Upper lobe of right lung (tissue), 1 donor: ENCODE measurements at regions not wholly inside any gene's neighbourhood (a gene's known extent, or its start where the extent isn't known, plus 50 kb on each side); places are given as distances from the start of the nearest gene placed in this dataset.
A peak's percentile ranks its signal among the peaks of the same experiment; 100 is the strongest.

ENCODE experiments used
- ATAC-seq: fragments of 200-7000 bp; cut with Tn5 transposase; one replicate; pipeline ENCODE4 v1.9.1; 2020; ENCODE audit warnings: mild to moderate bottlenecking, moderate library complexity
- DNase-seq: peaks from one replicate; pipeline ENCODE4 v3.0.0-alpha.2; 2020
- H3K27ac ChIP-seq: fragments of 200-600 bp; one replicate; pipeline ENCODE4 v1.8.0; 2022
- H3K27me3 ChIP-seq: fragments of 200-600 bp; one replicate; pipeline ENCODE4 v1.8.0; 2022; ENCODE audit warnings: mild to moderate bottlenecking
- H3K36me3 ChIP-seq: fragments of 200-600 bp; one replicate; pipeline ENCODE4 v1.8.0; 2022
- H3K4me1 ChIP-seq: fragments of 200-600 bp; one replicate; pipeline ENCODE4 v1.8.0; 2022
- H3K4me3 ChIP-seq: fragments of 200-600 bp; one replicate; pipeline ENCODE4 v1.8.0; 2022; ENCODE audit warnings: mild to moderate bottlenecking
- H3K9me3 ChIP-seq: fragments of 200-600 bp; one replicate; pipeline ENCODE4 v1.8.0; 2022
- CTCF ChIP-seq: fragments of 200-600 bp; IDR thresholded peaks from one replicate; pipeline ENCODE4 v1.8.0; 2022; ENCODE audit warnings: antibody characterized with exemption
- intact Hi-C: fragments of 100-400 bp; cut with DNase I; formaldehyde crosslinking; loops from one replicate; pipeline ENCODE4 v1.11.0; 2022
- donor health status: DM: no; HTN: yes; CAD: no; lungs with severe emphysema.

GRCh38 chr3:117499189-117499870, 789.8 kb downstream of the TUSC7 start:
- intact Hi-C loops = no loop called here
- Histone ChIP-seq H3K27me3 (no peaks in the 10 kb centered on the region), H3K4me3 (no peak overlapping the region), H3K36me3 (no peaks in the 10 kb centered on the region), H3K27ac (no peak overlapping the region), H3K9me3 (no peaks in the 10 kb centered on the region), H3K4me1 (no peaks in the 10 kb centered on the region)
- DNase-seq (no peak), ATAC-seq (no peak)
- TF ChIP-seq CTCF = no peak

- no peaks in the 10 kb centered on the region for H3K9me3 ChIP-seq
- no peaks in the 10 kb centered on the region for H3K4me1 ChIP-seq
- no peaks in the 10 kb centered on the region for H3K27me3 ChIP-seq
- no peaks in the 10 kb centered on the region for H3K36me3 ChIP-seq
- DNase-seq = no peak
- H3K4me3 ChIP-seq = no peak overlapping the region
- H3K27ac ChIP-seq = no peak overlapping the region
- no peak for ATAC-seq
- TF ChIP-seq CTCF = no peak
- intact Hi-C loops = no loop called here
Measured at GRCh38 chr3:117507958-117508357, 798.4 kb downstream of the TUSC7 start.

- Histone ChIP-seq H3K4me3 (no peak overlapping the region), H3K4me1 (no peaks in the 10 kb centered on the region), H3K27me3 (no peaks in the 10 kb centered on the region), H3K36me3 (no peaks in the 10 kb centered on the region), H3K27ac (no peak overlapping the region), H3K9me3 (no peaks in the 10 kb centered on the region)
- no peak for TF ChIP-seq CTCF
- ATAC-seq (peak; percentile 68), DNase-seq (no peak)
- intact Hi-C loops = no loop called here
Measured at GRCh38 chr3:117509858-117510257, 800.3 kb downstream of the TUSC7 start.

DNA sequence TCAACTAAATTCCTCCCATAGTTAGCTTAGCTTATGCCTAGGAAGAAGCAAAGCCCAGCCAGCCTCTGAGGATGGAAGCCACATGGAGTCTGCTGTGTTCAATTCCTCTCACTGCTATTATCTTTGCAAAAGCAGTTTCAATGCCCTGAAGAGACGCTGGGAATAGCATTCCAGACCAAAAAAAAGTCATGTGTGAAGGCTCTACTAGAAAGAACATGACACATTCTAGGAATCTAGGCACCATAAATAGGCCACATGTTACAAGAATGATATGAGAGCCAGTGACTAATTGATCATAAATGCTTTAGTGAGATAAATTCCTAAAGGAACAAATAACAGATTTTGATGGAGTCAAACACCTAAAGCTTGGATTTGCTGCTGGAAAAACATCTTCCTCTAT, 800.8 kb downstream of the TUSC7 start:
- Histone ChIP-seq H3K4me3 (no peak overlapping the region), H3K27ac (no peak overlapping the region), H3K4me1 (no peaks in the 10 kb centered on the region), H3K27me3 (no peaks in the 10 kb centered on the region), H3K9me3 (no peaks in the 10 kb centered on the region), H3K36me3 (no peaks in the 10 kb centered on the region)
- no peak for TF ChIP-seq CTCF
- ATAC-seq = no peak
- DNase-seq = no peak
- intact Hi-C loops = no loop called here

- no peaks in the 10 kb centered on the region for H3K27me3 ChIP-seq
- no peak overlapping the region for H3K27ac ChIP-seq
- ATAC-seq (no peak), DNase-seq (no peak)
- no peaks in the 10 kb centered on the region for H3K9me3 ChIP-seq
- no peaks in the 10 kb centered on the region for H3K36me3 ChIP-seq
- TF ChIP-seq CTCF = no peak
- intact Hi-C loops = no loop called here
- no peaks in the 10 kb centered on the region for H3K4me1 ChIP-seq
- H3K4me3 ChIP-seq = no peak overlapping the region
Measured at GRCh38 chr3:117512975-117513374, 803.4 kb downstream of the TUSC7 start.

GRCh38 chr3:117515309-117515708, 805.7 kb downstream of the TUSC7 start:
- ATAC-seq = no peak
- no peak for TF ChIP-seq CTCF

More at GRCh38 chr3:117515309-117515708, 805.7 kb downstream of the TUSC7 start:
- H3K36me3 ChIP-seq = no peaks in the 10 kb centered on the region
- H3K4me1 ChIP-seq = no peaks in the 10 kb centered on the region
- H3K4me3 ChIP-seq = no peak overlapping the region
- H3K9me3 ChIP-seq = no peaks in the 10 kb centered on the region
- intact Hi-C loops = no loop called here
- no peak for DNase-seq
- no peaks in the 10 kb centered on the region for H3K27me3 ChIP-seq
- H3K27ac ChIP-seq = no peak overlapping the region
